ENCODE measurements at regions not wholly inside any gene's neighbourhood (a gene's known extent, or its start where the extent isn't known, plus 50 kb on each side); places are given as distances from the start of the nearest gene placed in this dataset.
"Not testable (repeated sequence)": the region's sequence is repeated elsewhere in the genome, so short reads cannot be mapped to it uniquely, and the experiment has no call there.

- no peaks in the 10 kb centered on the region for H3K9me3 ChIP-seq (ENCODE audit: low read depth)
- no peaks in the 10 kb centered on the region for H3K27me3 ChIP-seq
- no peak for DNase-seq (ENCODE audit: low read depth in 1 of 2, low spot score in 1 of 2)
- TF ChIP-seq CTCF (IDR thresholded peaks at IDR 0.05; ENCODE audit: low read depth, low read length), result no peak
- H3K4me1 ChIP-seq (ENCODE audit: low read depth), result no peaks in the 10 kb centered on the region
- H3K36me3 ChIP-seq, result no peaks in the 10 kb centered on the region
- no peak overlapping the region for H3K4me3 ChIP-seq
- H3K27ac ChIP-seq, result no peak overlapping the region
These were observed 820.3 kb downstream of the TMEM121 start for GRCh38 chr14:106346534-106347290.

DNA sequence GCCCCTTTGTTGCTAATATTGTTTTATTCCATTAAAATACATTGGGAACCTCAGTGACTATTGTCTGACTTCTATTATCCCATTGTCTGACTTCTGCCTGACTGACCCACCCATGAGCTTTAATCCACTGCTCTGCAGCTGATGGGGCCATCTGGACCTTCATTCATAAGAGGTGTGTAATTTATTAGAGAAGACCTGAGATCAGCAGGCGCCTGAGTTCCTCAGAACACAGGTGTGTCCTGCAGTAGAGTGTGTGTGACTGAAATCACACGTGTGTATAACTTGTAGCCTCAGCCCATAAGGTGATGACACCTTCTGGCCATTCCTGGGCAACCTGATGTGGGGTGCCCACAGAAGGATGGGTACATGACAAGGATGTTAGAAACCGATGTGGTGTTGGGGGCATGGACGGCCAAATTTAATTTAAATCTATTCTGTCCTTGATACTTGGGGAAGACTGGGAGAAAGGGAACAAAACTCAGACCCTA, 821.0 kb downstream of the TMEM121 start:
- H3K27ac ChIP-seq, result no peak overlapping the region
- H3K36me3 ChIP-seq, result no peaks in the 10 kb centered on the region
- H3K4me1 ChIP-seq (ENCODE audit: low read depth), result no peaks in the 10 kb centered on the region
- H3K9me3 ChIP-seq (ENCODE audit: low read depth), result no peaks in the 10 kb centered on the region
- no peak for TF ChIP-seq CTCF (IDR thresholded peaks at IDR 0.05; ENCODE audit: low read depth, low read length)
- H3K4me3 ChIP-seq, result no peak overlapping the region
- DNase-seq (ENCODE audit: low read depth in 1 of 2, low spot score in 1 of 2), result no peak
- H3K27me3 ChIP-seq, result no peaks in the 10 kb centered on the region

- no peaks in the 10 kb centered on the region for H3K9me3 ChIP-seq (ENCODE audit: low read depth)
- H3K27me3 ChIP-seq, result no peaks in the 10 kb centered on the region
- no peaks in the 10 kb centered on the region for H3K36me3 ChIP-seq
- H3K4me3 ChIP-seq, result no peak overlapping the region
- no peaks in the 10 kb centered on the region for H3K4me1 ChIP-seq (ENCODE audit: low read depth)
- TF ChIP-seq CTCF (IDR thresholded peaks at IDR 0.05; ENCODE audit: low read depth, low read length), result no peak
- no peak for DNase-seq (ENCODE audit: low read depth in 1 of 2, low spot score in 1 of 2)
- no peak overlapping the region for H3K27ac ChIP-seq
These were observed 821.7 kb downstream of the TMEM121 start for GRCh38 chr14:106347890-106348755.

DNA sequence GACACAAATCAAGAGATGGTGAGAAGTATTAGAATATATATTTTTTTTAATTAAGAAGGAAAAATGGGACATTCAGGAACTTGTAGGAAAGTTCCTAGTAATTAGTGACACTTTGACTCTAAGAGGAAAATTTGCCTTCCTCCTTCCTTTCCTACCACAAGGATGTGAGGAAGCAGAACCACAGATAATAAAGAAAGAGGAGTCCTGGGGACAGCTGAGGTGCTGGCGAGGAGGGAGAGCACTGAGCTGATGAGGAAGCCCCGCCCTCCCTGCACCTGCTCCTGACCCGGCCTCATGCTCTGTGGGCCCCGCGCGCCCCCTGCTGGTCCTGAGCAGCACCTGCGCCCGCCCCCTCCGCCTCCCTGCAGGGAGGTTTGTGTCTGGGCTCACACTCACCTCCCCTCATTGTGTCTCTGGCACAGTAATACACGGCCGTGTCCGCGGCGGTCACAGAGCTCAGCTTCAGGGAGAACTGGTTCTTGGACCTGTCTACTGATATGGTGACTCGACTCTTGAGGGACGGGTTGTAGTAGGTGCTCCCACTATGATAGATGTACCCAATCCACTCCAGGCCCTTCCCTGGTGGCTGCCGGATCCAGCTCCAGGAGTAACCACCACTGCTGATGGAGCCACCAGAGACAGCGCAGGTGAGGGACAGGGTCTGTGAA, 822.6 kb downstream of the TMEM121 start:
- not testable (repeated sequence) for H3K4me1 ChIP-seq (ENCODE audit: low read depth); DNase-seq (ENCODE audit: low read depth in 1 of 2, low spot score in 1 of 2); H3K9me3 ChIP-seq (ENCODE audit: low read depth); H3K4me3 ChIP-seq; H3K27ac ChIP-seq; H3K36me3 ChIP-seq; H3K27me3 ChIP-seq

DNA sequence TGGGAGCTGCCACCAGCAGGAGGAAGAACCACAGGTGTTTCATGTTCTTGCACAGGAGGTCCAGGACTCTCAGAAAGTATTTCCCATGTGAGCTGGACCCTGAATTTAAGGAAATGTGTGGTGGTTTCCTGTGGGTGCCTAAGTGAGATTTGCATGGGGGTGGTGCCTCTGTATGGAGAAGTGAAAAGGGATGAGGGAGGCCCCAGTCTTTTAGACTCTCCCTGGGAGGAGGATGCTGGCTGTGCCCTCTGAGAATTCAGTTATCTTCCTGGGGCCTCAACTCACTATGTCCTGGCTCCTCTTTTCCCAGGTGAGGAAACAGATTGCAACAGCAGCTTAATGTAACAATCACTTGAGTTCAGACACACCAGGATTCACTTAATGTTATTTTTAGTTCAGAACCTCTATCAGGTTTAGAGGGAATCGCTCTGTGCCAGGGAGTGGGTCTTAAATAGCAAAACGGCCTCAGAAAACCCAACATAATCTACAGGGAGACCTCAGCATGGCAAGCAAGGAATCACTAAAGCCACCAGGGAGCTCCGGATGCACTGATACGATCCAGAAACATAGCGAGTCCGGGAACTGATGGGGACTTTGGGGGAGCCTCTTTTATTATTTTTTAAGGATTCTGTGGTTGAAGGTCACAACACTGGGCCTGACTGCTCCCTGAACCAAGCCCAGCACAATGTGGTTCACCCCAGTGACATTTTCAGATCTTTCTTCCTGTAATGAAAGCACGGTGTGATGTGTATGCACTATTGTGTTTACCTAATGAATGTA, 823.5 kb downstream of the TMEM121 start:
- H3K4me1 ChIP-seq (ENCODE audit: low read depth); DNase-seq (ENCODE audit: low read depth in 1 of 2, low spot score in 1 of 2); H3K36me3 ChIP-seq; H3K27ac ChIP-seq; H3K27me3 ChIP-seq; H3K4me3 ChIP-seq; H3K9me3 ChIP-seq (ENCODE audit: low read depth): not testable (repeated sequence)

GRCh38 chr14:106355007-106355791, 828.8 kb downstream of the TMEM121 start:
- DNase-seq (ENCODE audit: low read depth in 1 of 2, low spot score in 1 of 2); H3K9me3 ChIP-seq (ENCODE audit: low read depth); H3K36me3 ChIP-seq; H3K4me3 ChIP-seq; H3K4me1 ChIP-seq (ENCODE audit: low read depth); H3K27me3 ChIP-seq; H3K27ac ChIP-seq: not testable (repeated sequence)

GRCh38 chr14:106355881-106356642, 829.7 kb downstream of the TMEM121 start:
- not testable (repeated sequence) for H3K4me3 ChIP-seq; H3K9me3 ChIP-seq (ENCODE audit: low read depth); H3K27ac ChIP-seq; H3K27me3 ChIP-seq; H3K4me1 ChIP-seq (ENCODE audit: low read depth); H3K36me3 ChIP-seq; DNase-seq (ENCODE audit: low read depth in 1 of 2, low spot score in 1 of 2)

GRCh38 chr14:106356643-106356930, 830.2 kb downstream of the TMEM121 start:
- not testable (repeated sequence) for DNase-seq (ENCODE audit: low read depth in 1 of 2, low spot score in 1 of 2); H3K4me1 ChIP-seq (ENCODE audit: low read depth); H3K27me3 ChIP-seq; H3K27ac ChIP-seq; H3K36me3 ChIP-seq; H3K9me3 ChIP-seq (ENCODE audit: low read depth); H3K4me3 ChIP-seq
